Neural progenitor cell (in vitro differentiated cells): ENCODE measurements at regions not wholly inside any gene's neighbourhood (a gene's known extent, or its start where the extent isn't known, plus 50 kb on each side); places are given as distances from the start of the nearest gene placed in this dataset.

Experiments used
- EZH2 ChIP-seq: fragments of 200-600 bp; sonication (generic); IDR thresholded peaks from 2 replicates; pipeline ENCODE4 v1.6.1; 2017; ENCODE audit warnings: antibody characterized with exemption, mild to moderate bottlenecking, moderate library complexity
- EZH2phosphoT487 ChIP-seq: fragments of 200-600 bp; sonication (generic); IDR thresholded peaks from 2 replicates; pipeline ENCODE4 v1.6.1; 2017; ENCODE audit warnings: antibody characterized with exemption
- TF ChIP-seq, protein P1 (sequence below): fragments of 200-600 bp; sonication (generic); IDR thresholded peaks from 2 replicates; pipeline ENCODE4 v1.5.1; 2017; ENCODE audit warnings: antibody characterized with exemption, mild to moderate bottlenecking

DNA sequence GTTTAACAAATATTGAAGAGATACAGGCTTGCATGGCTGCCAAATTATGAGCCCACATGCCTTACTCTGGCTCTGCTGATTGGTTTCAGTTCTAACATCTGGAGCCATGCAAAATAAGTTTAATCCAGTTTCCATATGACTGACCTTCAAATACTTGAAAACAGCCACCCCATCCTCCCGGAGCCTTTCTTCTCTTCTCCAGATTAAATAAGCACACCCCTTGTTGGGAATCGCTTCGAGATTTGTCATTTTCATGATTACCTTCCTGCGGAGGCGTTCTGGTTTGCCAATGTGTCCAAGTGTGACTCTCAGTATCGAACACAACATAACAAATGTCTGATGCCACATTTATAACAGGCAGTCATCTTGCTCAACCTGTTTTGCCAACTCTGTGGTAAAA, 101.6 kb upstream of the JADE1 start:
- TF ChIP-seq, protein P1, sequence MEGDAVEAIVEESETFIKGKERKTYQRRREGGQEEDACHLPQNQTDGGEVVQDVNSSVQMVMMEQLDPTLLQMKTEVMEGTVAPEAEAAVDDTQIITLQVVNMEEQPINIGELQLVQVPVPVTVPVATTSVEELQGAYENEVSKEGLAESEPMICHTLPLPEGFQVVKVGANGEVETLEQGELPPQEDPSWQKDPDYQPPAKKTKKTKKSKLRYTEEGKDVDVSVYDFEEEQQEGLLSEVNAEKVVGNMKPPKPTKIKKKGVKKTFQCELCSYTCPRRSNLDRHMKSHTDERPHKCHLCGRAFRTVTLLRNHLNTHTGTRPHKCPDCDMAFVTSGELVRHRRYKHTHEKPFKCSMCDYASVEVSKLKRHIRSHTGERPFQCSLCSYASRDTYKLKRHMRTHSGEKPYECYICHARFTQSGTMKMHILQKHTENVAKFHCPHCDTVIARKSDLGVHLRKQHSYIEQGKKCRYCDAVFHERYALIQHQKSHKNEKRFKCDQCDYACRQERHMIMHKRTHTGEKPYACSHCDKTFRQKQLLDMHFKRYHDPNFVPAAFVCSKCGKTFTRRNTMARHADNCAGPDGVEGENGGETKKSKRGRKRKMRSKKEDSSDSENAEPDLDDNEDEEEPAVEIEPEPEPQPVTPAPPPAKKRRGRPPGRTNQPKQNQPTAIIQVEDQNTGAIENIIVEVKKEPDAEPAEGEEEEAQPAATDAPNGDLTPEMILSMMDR, result no peak
- TF ChIP-seq EZH2 (no peak), EZH2phosphoT487 (no peak)
